IPS-NIHi7 (cell line): ENCODE measurements at regions not wholly inside any gene's neighbourhood (a gene's known extent, or its start where the extent isn't known, plus 50 kb on each side); places are given as distances from the start of the nearest gene placed in this dataset.

Source experiments
- DNase-seq: peaks from one replicate; pipeline ENCODE4 v3.0.0; 2012; ENCODE audit warnings: mixed read lengths; ENCODE audit errors: extremely low spot score

- no peak for DNase-seq
Observed at GRCh38 chr18:70671889-70672565, 383.2 kb downstream of the SOCS6 start.

GRCh38 chr18:70666936-70667335 lies 378.1 kb downstream of the SOCS6 start:
- DNase-seq, result no peak

DNA sequence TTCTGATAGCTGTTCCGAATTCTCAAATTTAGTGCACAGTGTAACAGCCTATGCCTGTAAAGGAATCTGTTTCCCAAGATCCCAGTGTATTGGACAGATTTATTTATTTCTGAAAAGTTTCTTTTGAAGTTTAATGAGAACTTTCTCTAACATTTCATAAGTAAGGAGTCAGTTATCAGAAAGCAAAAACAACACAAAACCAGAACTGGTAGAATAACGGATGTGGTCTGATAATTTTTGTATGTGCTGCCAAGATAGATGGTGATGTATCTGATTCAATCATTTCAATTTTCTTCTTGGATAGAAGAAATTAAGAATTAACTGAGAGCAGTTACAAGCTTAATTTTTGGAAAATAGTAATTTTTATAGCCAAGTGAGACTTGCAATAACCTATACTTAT lies 374.3 kb downstream of the SOCS6 start:
- no peak for DNase-seq

GRCh38 chr18:70662588-70662987 lies 373.7 kb downstream of the SOCS6 start:
- no peak for DNase-seq

DNA sequence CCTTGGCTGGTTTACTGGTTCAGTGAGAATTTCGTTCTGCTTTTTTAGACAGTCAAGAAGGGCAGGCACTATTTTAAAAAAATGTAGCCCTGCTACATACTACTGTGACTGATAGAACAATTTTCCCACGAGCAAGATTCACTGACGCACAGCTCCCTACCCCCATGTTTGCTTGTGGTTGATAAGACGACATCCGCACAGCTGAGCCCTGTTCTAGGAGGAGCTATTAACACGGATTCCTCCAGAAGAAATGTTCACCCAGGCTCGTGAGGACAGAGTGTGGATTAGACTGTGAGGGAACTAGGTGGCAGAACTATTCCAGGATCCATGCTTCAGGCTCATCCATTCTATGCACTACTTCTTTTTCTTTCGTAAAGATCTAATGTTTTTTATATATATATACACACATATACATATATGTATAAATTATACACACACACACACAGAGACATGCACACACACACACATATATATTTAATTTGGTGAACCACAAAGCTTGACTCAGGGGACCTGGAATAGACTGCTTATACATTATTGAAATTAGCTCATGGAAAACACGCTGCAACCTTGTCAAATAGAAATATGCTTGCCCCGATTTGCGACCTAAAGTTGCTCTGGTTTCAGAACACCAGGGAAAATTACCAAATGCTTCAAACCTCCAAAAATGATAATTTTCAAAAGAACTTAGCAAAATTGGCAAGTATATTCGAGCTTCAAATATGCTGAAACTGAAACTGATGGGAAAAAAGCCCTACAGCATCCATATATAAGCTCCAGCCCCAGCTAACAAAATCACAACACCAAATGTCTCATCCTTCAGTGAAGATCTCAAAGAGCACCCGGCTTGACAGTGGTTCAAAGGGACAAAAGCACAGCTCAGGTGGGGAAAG lies 370.4 kb downstream of the SOCS6 start:
- DNase-seq, result no peak

DNA sequence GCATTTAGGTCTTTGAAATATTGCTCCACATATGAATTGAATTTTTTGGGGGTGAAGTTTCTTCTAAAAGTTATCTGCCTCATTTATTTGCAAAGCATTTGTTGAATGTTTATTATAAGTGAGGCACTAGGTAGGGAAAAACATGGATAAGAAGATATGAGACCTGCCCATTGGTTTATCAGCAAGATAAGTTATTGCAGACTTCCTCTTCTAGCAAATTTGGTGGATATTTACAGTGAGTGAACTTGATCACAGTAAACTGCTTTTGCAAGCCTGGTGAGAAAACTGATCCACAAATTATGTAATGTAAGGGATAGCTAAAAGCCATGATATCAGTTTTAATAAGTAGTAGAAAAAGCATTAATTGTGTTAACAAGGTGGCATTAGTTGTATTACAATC lies 364.8 kb downstream of the SOCS6 start:
- no peak for DNase-seq

- DNase-seq, result no peak
Observed at GRCh38 chr18:70650878-70651277, 362.0 kb downstream of the SOCS6 start.

- DNase-seq, result no peak
Observed at GRCh38 chr18:70649683-70650082, 360.8 kb downstream of the SOCS6 start.

GRCh38 chr18:70645971-70646370 lies 357.1 kb downstream of the SOCS6 start:
- DNase-seq, result no peak

- no peak for DNase-seq
Observed at GRCh38 chr18:70643812-70644211, 355.0 kb downstream of the SOCS6 start.

DNA sequence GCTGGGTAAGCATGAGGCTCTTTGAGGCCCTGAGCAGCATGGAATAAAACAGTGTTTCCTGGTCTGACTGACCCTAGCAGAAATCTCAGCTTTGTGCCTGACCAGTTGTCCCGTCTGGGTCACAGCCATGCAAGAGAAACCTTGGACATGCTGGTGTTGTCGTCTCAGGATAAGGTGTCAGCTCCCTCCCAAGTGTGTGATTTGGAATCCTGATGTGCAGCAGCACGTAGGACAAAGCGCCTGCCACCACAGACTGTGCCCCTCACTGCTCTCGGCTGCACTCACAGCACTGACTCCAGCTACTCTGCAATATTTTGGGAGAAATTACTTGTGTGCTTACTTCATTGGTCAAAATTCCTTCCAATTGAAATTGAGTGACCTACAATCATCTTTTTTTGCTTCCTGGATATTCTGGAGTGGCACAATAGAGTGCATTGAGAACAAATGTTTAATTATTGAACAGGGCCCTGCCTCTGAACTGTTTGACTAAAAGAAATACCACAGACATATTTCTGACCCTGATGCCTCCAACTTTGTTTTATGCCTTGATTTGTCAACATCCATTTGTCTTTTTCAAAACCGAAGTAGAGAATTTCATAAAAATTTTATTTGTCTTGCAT lies 352.4 kb downstream of the SOCS6 start:
- DNase-seq, result no peak

GRCh38 chr18:70640336-70640887 lies 351.6 kb downstream of the SOCS6 start:
- no peak for DNase-seq

DNA sequence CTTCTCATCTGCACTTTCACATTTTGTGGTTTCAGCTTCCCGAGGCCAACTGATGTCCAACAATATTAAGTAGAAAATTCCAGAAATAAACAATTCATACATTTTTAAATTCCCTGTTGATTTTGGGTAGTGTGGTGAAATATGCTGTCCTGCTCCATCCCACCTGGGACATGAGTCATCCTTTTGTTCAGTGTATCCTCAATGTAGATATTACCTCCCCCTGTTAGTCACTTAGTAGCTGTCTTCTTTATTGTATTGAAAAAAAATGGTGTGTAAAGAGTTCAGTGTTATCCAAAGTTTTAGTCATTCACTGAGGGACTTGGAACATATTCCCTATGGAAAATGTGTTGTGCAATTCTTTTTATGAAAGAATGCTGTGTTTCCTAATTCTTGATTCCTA lies 348.1 kb downstream of the SOCS6 start:
- DNase-seq, result no peak

- no peak for DNase-seq
Observed at GRCh38 chr18:70634576-70635147, 345.8 kb downstream of the SOCS6 start.

- no peak for DNase-seq
Observed at GRCh38 chr18:70627182-70627802, 338.4 kb downstream of the SOCS6 start.

DNA sequence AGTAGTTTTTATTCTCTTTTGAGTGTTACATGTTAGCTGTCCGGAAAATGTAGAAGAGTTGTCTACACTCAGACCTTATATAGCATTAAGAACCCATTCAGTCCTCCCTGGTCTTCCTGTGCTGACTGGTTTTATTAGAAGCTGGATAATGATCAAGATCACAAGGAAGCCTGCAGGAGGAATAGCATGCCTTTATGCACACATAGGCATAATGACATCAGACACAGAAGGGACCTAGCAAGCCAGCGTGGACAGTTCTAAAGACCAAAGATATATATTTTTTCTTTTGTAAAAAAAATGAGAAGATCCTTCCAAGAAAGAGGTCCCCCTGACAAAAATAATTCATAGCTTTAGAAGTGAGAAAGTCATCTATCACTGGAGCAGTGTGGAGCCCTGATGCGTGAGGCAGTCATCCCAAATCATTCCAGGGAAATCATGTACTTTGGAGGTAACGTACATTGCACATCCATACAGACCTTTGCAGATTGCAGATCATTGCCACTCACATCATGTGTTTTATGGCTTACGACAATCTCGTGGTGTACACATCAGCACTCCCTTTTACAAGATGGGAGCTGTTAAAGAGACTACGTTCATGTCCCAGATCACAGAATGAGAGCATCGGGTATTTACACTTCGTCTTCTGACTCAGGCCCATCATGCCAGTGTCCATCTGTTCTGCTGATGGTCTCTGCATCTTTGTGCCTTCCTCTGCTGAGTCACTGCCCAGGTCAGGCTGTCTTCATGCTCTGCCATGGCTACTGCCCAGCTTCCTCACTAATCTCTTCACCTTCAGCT lies 334.0 kb downstream of the SOCS6 start:
- no peak for DNase-seq

DNA sequence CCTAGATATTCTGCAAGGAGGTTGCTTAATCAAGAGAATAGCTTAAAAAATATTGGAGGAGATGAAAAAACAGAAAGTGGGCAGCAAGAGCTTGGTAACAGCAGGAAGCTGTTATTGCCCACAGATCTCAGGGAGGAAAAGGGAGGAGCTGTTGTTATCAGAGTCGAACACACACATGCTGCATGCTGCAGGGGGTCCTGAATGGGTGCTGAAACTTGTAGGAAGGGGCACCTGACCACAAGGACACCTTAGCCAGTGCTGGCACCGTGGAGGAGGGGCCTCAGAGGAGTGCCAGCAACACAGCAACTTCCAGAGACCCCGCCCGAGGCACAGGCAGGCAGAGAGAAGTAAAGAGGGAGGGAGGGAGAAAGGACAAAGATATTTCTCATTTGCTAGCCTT lies 332.9 kb downstream of the SOCS6 start:
- DNase-seq, result no peak

- no peak for DNase-seq
Observed at GRCh38 chr18:70620837-70621612, 332.2 kb downstream of the SOCS6 start.

DNA sequence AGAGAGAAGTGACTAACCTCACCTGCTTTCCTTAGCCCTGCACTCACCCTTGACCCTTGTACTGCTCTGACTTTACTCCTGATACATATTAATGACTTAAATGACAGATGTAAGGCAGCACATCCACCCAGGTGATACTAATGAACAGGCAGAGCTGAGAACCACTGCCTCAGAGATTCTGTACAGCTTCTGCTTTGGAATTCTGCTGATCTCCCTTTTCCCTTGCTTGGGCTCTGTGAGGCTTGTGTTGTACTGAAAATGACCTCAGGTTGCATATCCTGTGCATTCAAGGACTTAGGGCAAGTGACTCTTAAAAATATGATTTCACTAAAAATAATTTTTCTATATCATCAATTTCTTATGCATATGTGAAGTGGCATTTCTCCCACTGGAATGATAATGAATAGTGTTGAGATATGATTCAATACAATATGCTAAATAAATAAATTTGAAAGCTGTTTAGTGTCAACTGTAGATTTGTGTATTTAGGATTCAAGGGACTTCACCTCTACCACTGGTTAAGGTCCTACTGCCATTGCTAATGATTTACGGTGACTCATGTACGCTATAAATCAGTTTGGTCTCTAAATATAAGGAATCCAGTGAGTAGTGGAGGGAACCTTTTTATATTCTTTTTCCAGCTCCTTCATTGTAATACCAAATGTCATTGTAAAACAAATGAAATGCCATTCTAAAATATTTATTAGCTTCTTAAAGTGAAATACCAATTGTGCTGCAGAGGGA lies 328.3 kb downstream of the SOCS6 start:
- DNase-seq, result no peak
